Type B pancreatic cell (in vitro differentiated cells): ENCODE measurements at regions not wholly inside any gene's neighbourhood (a gene's known extent, or its start where the extent isn't known, plus 50 kb on each side); places are given as distances from the start of the nearest gene placed in this dataset.

ENCODE experiments used
- DNase-seq: peaks from one replicate; pipeline ENCODE4 v3.0.0; 2021; ENCODE audit warnings: mixed read lengths; ENCODE audit not compliant: unreplicated experiment; ENCODE audit errors: extremely low spot score
- H3K27ac Mint-ChIP-seq: 2 replicates; pipeline ENCODE4 v1.8.0; 2021; ENCODE audit warnings: mild to moderate bottlenecking, mixed read lengths
- H3K27me3 Mint-ChIP-seq: 2 replicates; pipeline ENCODE4 v1.8.0; 2021; ENCODE audit warnings: mixed read lengths
- H3K36me3 Mint-ChIP-seq: 2 replicates; pipeline ENCODE4 v1.8.0; 2021; ENCODE audit warnings: mixed read lengths
- H3K4me1 Mint-ChIP-seq: one replicate; pipeline ENCODE4 v1.8.0; 2021; ENCODE audit warnings: mixed read lengths; ENCODE audit not compliant: unreplicated experiment
- H3K4me3 Mint-ChIP-seq: 2 replicates; pipeline ENCODE4 v1.8.0; 2021; ENCODE audit warnings: mild to moderate bottlenecking, mixed read lengths
- H3K9me3 Mint-ChIP-seq: 2 replicates; pipeline ENCODE4 v1.8.0; 2021; ENCODE audit warnings: mixed read lengths
- TF ChIP-seq, protein P1 (sequence below): fragments of 200-600 bp; sonication (generic); conservative IDR thresholded peaks from 2 replicates; pipeline ENCODE4 v1.5.0; 2021; ENCODE audit warnings: antibody characterized with exemption, mild to moderate bottlenecking

DNA sequence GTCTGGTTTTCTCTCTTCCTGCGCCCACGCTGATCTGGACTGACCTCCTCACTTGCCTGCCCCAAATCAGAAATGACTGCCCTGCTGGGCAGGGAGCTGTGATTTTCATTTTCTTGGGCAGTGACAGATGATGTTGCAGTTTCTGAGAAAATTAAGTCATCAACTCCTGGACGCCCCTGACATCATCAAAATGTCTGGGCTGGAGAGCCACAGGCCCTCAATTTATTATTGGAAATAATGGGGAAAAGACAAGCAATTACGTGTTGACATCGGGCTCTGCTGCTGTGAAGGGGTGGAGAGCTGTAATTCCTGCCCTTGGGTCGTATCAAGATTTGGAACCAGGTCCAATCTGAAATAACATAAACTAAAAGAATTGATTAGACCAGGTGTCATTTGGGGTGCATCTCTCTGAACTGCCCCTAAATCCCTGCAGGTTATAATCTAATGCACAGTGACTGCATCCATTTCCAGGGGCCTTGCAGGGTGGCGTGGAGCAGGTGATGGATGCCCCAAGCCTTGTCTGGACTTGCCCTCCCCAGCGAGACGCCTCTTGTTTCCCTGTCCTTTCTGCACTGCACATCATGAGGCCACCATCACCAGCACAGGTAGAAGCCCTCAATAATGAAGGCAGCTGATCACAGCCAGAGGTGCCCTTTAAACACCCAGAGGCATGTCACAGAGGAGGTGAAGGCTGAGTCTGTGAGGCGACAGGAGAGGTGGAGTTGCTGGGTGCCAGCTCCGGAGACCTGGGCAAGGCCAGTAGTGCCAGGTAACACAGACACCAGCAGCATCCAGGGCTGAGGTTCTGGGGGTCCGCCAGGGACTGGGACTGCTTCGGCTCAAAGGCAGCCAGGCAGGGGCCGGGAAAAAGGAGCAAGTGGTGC, 98.7 kb downstream of the HTR5A start:
- TF ChIP-seq, protein P1, sequence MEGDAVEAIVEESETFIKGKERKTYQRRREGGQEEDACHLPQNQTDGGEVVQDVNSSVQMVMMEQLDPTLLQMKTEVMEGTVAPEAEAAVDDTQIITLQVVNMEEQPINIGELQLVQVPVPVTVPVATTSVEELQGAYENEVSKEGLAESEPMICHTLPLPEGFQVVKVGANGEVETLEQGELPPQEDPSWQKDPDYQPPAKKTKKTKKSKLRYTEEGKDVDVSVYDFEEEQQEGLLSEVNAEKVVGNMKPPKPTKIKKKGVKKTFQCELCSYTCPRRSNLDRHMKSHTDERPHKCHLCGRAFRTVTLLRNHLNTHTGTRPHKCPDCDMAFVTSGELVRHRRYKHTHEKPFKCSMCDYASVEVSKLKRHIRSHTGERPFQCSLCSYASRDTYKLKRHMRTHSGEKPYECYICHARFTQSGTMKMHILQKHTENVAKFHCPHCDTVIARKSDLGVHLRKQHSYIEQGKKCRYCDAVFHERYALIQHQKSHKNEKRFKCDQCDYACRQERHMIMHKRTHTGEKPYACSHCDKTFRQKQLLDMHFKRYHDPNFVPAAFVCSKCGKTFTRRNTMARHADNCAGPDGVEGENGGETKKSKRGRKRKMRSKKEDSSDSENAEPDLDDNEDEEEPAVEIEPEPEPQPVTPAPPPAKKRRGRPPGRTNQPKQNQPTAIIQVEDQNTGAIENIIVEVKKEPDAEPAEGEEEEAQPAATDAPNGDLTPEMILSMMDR = no peak
- Mint-ChIP-seq H3K36me3 (no peaks in the 10 kb centered on the region), H3K9me3 (no peaks in the 10 kb centered on the region), H3K27me3 (peaks cover 15% of the 10 kb centered on the region), H3K4me1 (no peaks in the 10 kb centered on the region), H3K27ac (no peak overlapping the region), H3K4me3 (no peak overlapping the region)
- DNase-seq = no peak

DNA sequence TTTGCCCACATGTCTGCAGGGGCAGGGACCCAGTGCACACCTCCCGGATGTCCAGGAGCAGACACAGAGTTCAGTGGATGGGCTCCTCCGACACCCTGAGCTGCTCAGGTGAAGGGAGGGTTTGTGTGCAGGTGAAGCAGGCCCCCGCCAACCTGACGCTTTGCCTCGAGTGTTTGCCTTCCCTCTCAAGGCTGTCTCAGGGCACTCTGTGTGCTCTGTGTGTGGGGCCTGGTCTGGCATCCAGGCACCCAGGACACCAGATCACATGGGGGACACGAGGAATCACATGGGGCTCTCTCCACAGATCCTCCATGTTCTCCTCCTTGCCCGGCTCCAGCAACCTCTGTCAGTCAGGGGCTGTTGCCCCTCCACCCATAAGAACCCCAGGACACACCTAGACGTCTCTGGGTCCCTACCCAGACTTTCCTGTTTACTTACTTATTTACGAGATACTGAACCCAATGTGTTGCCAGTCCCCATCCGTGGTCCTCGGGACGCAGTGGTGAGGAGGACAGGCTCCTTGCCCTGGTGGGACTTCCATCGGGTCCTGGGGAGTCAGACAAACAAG, 99.5 kb downstream of the HTR5A start:
- Mint-ChIP-seq H3K27ac (no peak overlapping the region), H3K27me3 (peaks cover 16% of the 10 kb centered on the region), H3K36me3 (no peaks in the 10 kb centered on the region), H3K4me3 (no peak overlapping the region), H3K4me1 (no peaks in the 10 kb centered on the region), H3K9me3 (no peaks in the 10 kb centered on the region)
- TF ChIP-seq, protein P1 = no peak
- DNase-seq = no peak

DNA sequence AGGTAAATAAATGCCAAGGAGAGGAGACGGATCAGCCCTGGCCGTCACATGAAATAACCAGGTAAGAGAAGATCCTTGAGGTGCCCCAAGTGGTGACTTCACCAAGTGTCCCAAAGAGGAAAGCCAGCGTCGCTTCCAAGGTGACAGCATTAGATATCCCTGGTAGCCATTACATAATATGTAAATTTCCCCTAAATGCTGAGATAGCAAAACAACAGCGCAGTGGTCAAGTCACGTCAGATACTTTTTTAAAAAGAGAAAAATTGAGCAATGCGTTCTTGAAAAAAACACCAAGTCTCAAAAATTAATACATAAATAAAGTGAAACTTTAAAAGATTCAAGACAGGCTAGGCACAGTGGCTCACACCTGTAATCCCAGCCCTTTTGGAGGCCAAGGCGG, 100.2 kb downstream of the HTR5A start:
- no peaks in the 10 kb centered on the region for H3K9me3 Mint-ChIP-seq
- no peak for DNase-seq
- no peak overlapping the region for H3K27ac Mint-ChIP-seq
- H3K27me3 Mint-ChIP-seq = peaks cover 16% of the 10 kb centered on the region
- no peak overlapping the region for H3K4me3 Mint-ChIP-seq
- no peaks in the 10 kb centered on the region for H3K4me1 Mint-ChIP-seq
- no peaks in the 10 kb centered on the region for H3K36me3 Mint-ChIP-seq
- TF ChIP-seq, protein P1 = no peak

GRCh38 chr7:155172141-155172540, 102.0 kb downstream of the HTR5A start:
- Mint-ChIP-seq H3K4me3 (no peak overlapping the region), H3K36me3 (no peaks in the 10 kb centered on the region), H3K27me3 (peaks cover 16% of the 10 kb centered on the region), H3K4me1 (no peaks in the 10 kb centered on the region), H3K9me3 (no peaks in the 10 kb centered on the region), H3K27ac (no peak overlapping the region)
- TF ChIP-seq, protein P1 = no peak
- DNase-seq = no peak

DNA sequence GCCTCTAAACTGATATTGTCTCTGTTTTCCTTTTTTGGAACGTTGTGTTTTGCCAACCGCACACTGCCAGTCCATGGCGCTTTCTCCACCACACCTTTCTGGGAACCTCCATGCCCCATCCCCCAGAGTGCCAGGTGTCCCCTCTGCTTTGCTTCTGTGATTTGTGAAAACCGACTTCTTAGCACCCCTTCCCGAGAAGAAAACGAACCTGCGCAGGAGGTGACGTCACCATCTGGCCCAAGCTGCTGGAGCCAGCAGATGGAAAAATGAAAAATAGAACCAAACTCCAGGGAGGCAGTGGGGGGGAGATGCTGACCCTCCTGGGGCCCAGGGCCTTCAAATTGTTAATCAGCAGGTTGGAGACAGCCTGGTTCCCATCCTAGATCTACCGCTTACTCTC, 103.8 kb downstream of the HTR5A start:
- Mint-ChIP-seq H3K27ac (no peak overlapping the region), H3K9me3 (no peaks in the 10 kb centered on the region), H3K36me3 (no peaks in the 10 kb centered on the region), H3K27me3 (peaks cover 16% of the 10 kb centered on the region), H3K4me1 (no peaks in the 10 kb centered on the region), H3K4me3 (no peak overlapping the region)
- TF ChIP-seq, protein P1 = no peak
- DNase-seq = no peak
